Midbrain (tissue), 1 donor: ENCODE measurements at regions not wholly inside any gene's neighbourhood (a gene's known extent, or its start where the extent isn't known, plus 50 kb on each side); places are given as distances from the start of the nearest gene placed in this dataset.
A peak's percentile ranks its signal among the peaks of the same experiment; 100 is the strongest.

Source experiments
- DNase-seq: peaks from one replicate; lab custom pipeline; 2025; lab: John Stamatoyannopoulos, UW

DNA sequence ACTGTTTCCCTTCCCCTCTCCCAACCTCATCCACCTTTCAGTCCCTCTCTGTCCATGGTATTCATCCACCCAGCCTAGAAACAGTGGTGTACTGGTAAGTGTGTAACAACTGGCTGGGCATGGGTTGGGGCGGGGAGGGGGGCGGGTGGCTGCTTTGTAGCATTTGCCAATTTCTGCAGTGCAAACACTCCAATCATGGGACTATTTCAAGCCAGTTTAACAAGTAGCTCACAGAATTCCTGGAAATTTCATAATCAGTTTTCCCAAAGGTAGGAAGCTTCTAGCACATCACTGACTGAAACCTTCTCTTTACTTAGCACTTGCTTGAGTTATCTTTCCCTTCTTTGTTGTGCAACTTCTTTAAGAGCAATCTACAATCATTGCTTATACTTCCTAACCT lies 100.8 kb upstream of the WASF3 start:
- DNase-seq, result no peak

DNA sequence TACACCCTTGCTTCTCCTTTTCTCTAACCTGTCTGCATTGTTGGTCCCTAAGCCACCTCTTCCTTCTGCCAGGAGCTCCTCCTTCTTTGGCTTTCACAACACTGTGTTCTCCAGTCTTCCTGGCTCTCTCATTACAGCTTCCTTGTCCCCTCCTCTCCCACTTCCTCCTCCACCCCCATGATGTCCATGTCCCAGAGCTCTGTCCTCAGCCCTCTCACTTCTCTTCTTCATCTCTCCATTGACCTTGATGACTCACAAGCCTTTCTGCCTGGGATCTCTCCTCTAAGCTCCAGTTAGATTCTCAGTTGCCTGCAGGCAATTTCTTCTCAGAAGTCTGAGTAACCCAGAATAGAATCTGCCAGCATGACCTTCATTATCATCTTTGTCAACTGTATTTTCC lies 100.3 kb upstream of the WASF3 start:
- DNase-seq, result no peak

DNA sequence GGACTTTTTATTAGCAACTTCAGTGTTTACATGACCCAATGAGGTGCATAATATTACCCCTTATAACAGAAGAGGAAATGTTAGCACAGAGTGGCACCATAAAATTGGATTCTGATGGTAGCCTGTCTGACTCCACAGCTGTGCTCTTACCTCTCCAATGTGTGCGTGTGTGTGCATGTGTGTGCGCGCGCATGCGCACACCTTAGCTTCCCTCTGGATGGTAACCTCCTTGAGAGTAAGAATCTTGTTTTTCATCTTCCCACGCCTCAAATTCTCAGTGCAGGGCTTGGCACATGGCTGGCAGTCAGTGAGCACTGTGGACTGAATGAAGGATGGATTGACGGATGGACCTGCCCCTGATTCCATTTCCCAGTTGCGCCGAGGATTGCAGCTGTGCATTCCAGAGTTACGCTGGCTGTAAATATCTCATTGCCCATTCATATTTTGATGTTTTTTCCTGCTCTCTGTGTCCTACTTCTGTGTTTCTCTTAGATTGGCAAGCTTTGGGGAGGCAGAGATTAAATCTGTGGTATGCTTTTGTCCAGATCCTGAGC lies 99.2 kb upstream of the WASF3 start:
- no peak for DNase-seq

DNA sequence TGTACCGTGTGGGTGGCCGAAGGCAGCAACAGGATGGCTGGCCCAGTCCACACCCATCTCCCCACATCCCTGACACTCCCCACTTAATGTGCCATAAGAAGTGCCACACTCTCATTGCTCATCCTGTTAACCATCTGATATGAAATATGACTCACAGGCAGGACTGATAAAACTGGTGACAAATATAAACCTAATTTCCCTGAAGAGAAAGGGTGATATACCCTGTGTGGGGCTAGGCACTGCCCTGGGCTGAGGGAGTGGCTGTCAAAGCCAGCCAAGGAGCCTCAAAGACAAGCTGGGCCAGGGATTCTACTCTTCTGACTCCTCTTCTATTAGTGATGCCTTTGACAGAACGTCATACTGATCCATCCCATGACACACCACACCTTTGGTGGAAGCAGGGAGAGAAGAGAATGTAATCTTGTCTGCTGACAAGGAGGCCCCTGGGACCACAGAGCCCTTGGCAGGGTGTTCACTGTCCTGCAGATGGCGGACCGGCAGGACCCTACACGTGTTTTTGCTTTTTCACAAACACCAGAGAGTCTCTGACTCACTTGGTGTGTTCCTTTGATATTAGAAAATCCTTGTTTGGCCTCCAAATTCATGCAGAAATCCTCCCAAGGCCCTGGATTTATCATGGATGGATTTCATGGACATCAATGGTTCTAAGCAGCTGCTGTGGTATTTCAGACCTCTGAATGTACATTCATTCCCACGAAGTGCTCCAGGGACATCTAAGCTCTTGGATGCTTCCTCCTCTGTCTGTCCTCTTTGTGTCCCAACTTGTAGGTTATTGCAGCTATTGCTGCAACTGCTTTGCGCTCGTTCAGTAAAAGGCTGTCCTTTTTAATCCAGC lies 98.0 kb upstream of the WASF3 start:
- no peak for DNase-seq

DNA sequence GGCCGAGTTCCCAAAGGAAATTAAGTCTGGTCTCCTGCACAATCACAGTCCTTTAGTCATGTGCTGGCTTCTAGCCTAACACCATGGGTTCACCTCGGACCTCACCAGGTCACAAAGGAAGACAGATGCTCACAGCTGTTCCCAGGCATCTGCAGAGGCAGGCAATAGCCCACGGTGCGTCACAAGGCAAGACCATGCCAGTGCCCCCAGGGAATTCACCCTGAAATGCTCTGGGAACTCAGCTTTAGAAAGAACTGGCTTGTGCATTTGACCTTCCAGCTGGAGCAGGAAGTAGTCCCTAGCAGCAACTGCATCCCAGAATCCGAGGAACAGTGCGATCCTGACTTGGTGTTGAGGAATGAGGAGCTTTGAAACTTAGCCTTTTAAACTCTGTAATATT lies 96.8 kb upstream of the WASF3 start:
- no peak for DNase-seq

DNA sequence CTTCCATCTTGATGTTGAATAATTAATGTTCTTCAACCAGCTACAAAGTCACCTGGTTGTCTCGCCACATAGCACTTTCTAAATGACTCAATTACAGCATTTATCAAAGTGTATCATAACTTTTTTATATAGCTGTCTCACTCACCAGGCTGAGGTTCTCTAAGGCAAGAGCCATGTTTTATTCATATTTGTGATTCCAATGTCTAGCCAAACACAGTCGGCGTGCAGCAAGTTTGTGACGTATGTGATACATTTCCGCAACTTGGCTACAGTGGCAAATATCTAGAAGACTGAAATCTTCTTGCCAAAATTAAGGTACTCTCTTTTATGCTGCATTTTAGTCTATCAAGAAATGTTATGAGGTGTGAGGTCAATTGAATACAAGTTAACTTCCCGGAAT lies 94.2 kb upstream of the WASF3 start:
- no peak for DNase-seq

DNA sequence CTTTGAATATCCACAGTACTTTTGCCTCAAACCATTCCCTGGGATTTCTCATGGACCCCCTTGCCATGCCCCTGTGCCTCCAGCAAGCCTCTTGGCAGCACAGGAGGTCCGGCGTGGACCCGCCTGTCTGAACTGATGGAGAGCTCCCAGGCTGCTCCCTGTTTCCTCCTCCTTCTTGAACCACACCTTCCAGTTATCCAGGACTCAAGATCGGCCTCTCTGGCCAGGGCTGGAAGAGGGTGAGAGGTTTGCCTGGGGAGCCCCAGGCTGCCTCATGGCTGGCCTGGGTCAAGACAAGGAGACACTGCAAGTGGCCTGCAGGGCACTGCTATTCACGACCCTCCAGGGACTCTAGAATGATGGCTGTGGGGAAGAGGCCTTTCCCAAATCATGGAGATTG lies 93.6 kb upstream of the WASF3 start:
- DNase-seq, result no peak

DNA sequence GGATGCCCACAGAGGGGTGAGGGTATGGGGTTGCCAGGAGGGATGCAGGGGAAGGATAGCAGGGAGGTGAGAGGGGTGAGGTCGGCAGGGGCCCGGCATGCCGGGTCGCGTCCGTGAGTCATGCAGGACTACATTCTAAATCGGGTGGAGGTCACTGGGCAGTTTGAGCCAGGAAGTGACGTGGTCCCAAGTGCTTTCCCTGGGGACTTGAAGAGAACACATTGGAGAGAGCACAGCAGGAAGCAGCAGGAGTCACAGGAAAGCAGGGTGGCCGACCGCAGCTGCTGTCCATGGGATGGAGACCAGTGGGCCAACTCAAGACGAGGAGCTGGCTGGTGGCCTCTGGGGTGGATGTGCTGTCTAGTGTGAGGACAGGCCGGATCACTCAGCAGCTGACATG lies 92.0 kb upstream of the WASF3 start:
- no peak for DNase-seq

DNA sequence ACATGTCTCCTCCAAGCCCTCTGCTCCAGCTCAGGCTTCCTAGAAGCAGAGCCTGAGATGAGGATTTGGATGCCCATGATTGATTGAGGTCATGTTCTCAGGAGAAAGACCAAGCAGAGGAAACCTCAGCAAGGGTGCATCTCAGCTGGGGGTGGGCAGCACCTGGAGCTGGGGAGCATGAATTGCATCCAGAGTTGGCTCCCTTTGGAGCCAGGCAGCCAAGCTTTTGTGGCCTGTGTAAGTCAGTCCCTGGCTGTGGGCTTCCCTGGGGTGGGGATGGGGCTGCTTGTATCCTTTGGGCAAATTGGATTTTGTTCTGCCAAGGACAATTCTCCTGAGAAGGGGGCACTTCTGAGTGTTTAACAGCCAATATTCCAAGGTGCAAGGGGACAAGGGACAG lies 91.5 kb upstream of the WASF3 start:
- DNase-seq, result no peak

DNA sequence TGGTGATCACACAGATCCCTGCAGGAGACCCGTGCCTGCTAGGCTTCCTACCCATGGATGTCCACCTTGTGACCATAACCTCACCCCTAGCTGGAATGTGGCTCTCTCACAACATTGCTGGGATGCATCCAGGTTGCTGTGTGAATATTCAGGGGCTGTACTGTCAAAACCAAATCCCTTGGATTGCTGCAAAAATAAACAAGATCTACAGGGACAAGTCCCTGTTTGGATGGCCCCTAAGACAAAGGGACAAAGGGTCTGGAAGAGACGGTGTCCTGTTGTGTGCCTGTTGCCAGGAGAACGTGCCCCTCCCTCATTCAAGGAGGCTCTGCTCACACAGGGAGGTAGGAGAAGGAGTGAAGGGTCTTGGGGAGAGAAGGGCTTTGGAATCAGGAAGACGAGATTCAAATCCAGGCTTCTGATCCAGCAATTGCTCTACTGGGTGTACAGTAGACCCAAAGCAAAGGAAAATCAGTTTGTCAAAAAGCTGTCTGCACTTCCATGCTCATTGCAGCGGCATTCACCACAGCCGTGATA lies 89.2 kb upstream of the WASF3 start:
- DNase-seq, result no peak

DNA sequence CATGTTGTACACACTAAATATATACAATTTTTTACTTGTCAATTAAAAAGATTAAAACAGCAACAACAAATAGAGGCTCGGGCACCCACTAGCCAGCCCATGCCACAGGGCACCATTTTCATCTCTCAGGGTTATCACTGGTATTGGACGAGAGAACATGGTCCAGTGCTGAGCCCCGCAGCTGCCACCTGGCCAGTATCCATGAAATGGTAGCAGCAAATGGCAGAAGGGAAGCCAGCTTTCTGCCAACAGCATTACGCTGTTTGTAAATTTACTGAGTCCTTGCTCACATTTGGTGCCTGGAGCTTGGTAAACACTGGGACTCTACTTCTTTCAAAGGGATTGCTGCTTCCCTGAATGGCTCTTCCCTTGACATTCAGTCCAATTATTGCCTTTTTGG lies 87.9 kb upstream of the WASF3 start:
- no peak for DNase-seq

DNA sequence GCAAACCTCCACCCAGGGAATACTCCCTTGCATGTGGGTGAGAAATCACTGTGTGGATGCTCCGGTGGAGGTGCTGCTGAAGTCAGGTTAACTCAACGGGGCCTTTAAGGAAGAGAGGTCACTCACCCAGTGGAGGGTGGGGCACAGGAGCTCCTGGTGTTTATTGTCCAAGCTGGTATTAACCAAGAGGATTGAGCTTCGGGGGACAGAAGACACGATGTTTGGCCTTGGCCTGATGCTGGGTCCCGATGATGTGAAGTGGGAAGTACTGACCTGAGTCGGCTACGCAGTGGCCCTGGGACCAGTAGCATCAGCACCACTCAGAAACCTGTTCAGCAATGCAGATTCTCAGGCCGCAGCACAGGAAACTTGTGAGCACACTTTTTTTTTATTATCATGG lies 85.7 kb upstream of the WASF3 start:
- DNase-seq, result no peak

DNA sequence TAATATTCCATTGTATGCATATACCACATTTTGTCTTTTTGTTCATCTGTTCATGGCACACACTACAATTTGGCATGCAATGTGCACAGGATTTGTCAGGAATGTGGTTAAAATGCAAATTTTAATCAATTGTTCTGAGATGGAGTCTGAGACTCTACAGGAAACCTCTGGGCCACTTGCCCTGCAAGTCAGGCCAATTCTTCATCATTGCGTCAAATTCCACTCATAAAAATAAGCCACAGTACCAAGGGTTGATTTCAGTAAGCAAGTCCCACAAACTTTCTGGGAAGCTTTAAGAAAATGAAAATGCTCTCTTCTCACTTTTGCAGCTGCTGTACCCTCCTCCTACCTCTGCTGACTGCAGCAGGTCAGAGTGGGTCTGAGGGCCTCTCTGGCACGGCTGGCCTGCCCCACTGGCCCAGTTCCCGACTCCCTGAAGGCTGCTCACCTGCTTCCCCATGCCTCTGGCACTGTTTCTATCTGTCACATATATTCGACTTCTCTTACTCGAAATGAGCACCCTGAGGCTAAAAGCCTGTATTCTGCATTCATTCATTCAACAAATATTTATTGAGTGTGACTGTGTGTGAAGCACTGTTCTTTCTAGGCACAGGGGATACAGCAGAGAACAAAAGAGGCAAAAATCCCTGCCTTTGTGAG lies 83.8 kb upstream of the WASF3 start:
- no peak for DNase-seq

DNA sequence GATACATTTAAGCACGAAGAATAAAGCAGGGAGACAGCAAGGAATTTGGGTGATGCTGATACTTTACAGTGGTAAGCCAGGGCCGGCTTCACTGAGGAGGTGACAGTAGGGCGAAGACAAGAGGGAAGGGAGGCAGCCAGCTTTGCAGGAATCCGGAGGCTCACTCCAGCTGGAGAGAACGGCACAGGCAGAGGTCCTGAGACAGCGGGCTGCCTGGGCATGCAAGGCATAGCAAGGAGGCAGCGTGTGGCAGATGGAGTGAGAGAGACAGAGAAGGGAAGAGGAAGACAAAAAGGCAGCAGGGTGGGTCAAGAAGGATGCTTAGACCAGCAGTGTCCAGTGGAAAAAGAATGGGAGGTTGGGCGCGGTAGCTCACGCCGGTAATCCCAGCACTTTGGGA lies 83.2 kb upstream of the WASF3 start:
- DNase-seq, result no peak

DNA sequence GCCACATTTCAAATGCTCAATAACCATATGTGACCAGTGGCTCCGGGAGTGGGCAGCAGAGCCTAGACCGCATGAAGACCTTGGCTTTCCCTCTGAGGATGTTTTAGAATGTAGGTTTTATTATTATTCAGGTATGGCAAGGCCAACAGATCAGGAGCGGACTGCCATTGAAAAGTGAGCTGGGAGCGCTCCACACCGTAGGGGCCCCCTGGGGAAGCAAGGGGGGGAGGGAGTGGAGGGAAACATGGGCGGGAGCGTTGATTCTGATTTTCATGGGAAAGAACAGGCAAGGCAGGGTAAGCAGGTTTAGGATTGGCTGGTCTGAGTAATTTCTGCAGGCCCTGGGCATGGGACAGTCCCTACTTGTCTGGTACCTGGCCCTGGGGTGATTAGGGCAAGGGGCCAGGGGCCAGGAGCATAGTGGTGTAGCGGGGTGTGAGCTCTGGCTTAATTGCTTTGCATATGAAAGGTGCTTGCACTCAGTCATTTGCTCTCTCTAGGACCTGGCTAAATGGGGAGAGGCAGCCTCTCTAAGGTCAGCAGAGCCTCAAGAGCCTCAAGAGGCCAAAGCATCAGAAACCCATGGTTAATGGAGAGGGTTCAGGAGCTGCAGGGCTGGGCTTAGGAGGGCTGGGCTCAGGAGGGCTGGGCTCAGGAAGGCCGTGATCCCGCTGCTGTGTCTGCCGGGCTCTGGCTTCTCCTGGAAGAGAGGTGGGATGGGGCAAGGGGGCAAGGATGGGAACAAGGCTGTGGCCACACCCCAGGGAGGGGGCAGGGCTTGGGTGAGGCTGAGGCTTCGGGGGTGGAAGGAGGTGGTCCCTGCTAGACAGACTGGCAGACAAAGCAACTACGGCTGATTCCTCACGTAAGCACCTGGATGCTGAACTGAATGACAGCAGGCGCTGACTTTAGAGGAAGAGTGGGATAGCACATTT lies 82.0 kb upstream of the WASF3 start:
- no peak for DNase-seq

DNA sequence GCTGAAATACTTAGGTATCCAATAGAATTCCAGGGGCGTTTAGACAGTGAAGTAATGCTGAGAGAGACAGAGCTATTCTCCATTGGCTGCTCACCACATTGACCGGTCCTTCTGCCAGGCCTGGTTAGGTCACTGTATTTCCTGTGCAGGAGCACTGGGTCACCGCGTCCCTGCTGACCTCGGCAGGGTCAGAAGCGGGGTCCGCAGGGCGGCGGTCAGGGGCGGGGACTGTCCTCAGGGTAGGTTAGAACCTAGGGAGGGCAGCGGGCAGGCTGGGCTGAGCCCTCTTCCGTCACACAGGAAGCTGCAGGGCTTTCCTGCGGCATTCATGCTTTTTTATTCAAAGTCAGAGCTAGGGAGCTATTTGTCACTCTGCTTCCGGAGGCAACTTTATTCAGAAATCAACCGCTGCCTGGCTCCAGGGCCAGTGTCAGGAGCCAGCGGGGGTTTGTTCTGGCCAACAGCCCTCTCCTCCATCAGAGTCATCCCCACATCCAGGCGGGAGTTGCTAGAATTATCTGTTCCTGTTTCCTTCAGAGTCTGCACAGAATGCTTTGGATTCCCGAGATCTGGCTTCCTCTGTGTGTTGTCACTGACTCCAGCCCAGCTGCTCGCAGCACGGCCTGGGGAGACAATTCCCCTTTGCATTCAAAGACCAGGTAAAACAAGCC lies 81.2 kb upstream of the WASF3 start:
- no peak for DNase-seq

DNA sequence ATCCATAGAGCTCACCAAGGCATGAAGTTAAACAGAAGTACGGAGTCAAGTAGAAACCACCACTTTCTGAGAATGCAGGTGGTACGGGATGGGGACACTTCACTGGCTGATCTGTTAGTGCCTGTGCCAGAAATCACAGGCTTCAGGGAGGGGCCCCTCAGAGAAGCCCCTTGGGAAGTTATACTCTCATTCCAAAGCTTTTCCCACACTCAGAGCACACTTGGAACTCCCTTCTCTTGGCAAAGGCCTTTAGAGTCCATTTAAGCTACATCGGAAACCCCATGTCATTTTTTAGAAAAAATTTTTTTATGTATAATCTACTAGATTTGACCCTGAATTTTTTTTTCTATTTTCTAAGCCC lies 80.7 kb upstream of the WASF3 start:
- no peak for DNase-seq

DNA sequence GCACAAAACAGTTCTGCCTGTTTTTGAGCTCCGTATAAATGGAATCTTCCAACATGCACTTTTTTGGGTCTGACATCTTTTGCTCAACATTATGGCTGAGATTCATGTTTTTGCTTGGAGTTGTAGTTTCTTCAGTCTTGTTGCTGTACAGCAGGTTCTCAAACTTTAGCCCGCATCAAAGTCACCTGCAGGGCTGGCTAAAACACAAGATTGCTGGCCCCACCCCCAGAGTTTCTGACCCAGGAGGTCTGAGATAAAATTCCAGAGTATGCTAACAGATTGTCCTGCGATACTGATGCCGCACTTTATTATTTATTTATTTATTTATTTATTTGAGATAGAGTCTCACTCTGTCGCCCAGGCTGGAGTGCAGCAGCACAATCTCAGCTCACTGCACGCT lies 79.8 kb upstream of the WASF3 start:
- DNase-seq, result no peak

DNA sequence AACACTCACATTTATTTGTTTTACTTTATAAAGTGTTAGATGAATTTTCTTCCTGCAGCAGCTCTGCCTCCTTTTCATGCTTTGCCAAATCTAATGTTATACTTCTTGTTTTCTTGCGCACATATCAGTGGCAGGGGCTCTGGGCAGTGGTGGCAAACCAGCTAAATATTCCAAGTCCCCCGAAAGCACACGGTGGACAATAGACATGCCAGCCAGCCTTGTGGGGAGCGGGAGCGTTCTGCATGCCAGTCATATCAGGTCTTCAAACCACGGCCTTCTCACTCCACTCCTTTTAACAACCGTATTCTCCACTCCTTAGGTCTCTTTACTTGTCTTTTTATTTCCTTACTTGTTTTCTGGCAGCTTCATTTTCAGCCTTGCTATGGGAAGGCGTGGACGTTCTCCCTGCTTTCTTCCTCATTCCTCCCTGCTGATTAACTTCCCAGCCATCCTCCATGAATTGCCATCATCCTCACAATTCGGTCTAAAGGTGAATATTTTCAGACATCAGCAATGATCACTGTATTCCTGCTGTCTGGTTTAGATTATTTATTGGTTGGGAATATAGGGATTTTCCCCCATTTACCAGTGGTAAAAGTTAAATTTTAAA lies 77.1 kb upstream of the WASF3 start:
- no peak for DNase-seq

DNA sequence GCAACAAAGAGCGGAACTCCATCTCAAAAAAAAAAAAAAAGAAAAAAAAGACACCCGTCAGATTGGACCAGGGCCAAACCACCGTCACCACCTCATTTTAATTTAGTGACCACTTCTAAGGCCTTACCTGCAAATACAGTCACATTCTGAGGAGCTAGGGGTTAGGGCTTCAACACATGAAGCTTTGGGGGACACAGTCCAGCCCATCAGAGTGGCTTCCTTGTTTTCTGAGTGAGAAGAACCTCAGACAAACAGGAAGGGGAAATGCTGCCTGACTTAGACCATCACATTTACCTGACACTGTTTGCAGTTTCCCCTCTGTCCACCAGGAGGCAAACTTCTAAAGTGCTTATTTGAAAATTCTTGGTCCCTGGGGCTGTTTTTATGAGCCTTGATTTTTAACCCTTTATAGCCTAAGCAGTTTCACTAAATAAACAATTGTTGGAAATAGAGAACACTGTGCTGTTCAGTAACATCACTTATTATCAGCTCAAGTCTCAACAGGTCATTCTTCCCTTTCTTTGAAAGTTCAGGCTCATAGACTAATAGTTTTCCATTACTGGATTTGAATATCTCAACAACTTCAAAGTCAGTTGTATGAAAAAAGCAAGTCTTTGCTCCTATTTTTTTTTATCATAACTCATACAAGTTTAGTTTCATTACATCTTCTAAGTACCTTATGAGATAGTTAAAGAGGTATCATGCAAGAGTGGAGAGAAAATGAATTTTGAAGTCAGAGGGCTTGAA lies 74.9 kb upstream of the WASF3 start:
- peak; percentile 17 for DNase-seq
